GM04504 (cell line): ENCODE measurements at regions not wholly inside any gene's neighbourhood (a gene's known extent, or its start where the extent isn't known, plus 50 kb on each side); places are given as distances from the start of the nearest gene placed in this dataset.

Source experiments
- DNase-seq: peaks from one replicate; pipeline ENCODE4 v3.0.0-alpha.2; 2012; ENCODE audit warnings: low read depth

DNA sequence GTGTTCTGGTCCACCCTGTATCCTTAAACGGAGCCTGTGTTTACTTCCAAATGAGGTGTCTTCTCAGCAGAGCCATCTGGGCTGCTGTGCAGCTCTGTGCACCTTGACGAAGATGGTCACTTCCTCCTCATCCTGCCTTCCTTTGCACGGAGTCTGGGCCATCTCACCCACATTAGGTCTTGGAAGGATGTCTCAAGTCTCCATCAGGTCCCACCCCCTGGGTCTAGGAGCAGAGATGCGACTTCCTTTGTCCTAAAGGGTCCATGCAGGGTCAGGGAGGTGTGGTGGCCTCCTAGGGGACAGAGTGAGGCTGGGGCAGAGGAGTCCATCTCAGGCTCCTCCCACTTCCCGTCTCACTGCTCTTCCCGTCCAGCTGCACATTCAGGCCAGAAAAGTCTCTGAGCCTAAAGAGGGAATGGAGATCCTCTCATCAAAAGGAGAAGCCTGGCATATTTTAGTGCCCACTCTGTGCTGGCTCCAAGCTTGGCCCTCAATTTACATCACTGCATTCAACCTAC is 209.2 kb downstream of the MATN1 start:
- DNase-seq, result no peak

DNA sequence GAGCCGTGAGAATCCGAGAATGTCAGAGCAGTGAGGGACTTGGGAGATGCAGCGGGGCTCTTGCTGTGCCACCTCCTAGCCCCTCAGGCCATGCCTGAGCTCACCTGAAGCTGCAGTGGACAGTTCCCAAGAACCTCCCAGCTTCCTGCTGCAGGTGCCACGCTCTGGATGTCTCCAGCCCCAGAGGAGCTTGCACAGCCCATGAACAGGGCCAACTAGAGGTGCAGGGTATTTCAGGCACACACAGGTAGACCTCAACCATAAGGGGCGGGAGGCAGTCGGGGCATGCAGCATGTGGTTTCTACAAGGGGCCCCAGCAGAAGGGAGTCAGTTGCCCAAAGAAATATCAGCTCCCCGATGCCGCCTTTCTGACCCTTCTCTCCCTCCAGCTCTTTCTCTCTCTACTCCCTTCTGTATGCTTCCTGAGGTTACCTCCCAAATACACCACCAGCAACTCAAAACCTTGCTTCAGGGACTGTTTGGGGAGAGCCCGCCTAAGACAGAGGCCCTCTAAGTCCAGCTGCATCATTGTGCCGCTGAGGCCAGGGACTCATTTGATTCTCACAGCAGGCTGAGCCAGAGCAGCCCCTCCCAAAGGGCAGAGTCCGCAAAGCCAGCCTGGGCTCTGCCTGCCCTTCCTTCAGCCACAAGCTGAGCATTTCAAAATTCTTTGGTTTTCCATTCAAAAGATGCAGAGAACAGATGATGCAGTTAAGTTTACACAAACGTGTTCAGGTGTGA is 209.8 kb downstream of the MATN1 start:
- DNase-seq, result no peak

DNA sequence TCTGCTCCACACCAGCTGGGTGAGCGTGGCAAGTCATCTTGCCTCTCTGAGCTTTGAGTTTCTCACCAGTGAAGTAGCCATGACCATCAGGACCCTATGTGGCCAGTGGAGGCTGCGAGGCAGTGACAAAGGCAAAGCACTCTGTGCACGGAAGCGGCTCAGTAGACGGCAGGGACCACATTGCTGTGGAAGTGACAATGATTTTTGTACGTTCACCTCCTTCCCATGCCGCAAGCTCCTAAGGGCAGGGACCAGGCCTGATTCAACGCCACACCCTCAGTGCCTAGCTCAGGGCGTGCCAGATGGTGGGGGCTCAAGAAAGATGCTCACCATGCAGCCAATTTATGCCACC is 210.5 kb downstream of the MATN1 start:
- no peak for DNase-seq

DNA sequence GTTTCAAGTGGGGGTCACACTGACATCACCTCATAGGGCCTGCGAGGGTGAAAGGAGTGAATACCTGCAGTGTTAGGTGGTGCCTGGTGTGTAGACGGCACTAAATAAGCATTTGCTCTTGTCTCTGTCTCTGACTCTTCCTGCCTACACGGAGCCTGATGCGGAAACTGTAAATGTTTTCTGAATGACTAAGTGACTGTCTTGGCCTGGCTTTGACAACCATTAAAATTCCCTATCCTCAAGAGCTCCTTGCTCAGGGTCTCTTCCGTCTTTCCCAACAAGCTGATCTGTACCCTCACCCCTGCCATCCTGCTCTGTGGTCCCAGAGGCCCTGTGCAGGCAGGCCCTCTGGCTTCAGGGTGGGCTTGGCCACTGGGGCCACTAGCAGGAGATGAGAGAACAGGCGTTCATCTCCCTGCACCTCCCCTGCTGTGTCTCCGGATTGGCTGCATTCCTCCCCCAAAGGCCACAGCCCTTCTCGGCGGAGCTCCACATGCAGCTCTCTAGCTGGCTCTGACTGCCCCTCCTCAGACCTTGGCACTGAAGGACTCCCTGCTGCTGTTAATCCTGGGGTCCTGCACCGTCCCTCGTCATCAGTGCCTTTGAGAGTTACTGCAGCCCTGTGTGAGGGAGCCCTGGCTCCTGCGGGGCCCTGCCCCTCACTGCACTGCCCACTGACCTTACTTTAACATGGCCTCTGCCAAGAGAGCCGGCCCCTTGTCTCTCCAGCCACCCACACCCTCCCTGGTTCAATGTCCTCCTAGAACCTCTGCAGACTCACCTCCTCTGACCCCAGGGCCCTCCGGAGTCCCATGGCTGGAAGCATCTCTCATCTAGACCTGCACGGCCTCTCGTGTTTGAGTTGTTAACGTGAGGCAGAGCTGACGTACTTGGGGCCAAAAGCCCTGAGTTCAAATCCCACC is 211.1 kb downstream of the MATN1 start:
- DNase-seq, result peak; percentile 37

DNA sequence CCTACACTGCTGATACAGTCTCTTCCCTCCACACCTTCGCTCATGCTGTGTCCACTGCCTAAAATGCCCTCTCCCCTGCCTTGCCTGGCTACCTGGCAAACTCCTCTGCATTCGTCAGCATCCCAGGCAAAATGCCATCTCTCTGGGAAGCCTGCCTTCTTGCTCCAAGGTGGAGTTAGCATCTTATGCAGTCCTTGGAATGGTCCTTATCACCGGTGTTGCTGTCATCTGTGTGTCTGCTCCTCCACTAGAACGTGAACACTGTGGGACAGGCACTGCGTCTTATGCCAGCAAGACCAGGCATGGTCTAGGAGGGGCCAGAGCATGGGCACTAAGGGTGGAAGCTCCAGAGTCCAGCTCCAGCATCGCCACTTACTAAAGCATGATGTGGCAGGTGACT is 211.8 kb downstream of the MATN1 start:
- DNase-seq, result no peak

DNA sequence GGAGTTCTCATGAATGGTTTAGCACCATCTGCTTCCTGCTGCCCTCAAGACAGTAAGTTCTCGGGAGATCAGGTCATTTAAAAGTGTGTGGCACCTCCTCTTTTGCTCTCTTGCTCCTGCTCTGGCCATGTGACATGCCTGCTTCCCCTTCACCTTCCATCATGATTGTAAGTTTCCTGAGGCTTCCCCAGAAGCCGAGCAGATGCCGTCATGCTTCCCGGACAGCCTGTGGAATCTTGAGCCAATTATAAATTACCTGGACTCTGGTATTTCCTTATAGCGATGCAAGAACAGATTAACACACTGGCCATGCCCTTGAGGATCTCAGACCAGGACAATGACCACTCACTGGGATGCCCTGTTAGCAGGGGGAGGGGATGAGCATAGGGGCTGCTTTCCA is 212.3 kb downstream of the MATN1 start:
- DNase-seq, result no peak

DNA sequence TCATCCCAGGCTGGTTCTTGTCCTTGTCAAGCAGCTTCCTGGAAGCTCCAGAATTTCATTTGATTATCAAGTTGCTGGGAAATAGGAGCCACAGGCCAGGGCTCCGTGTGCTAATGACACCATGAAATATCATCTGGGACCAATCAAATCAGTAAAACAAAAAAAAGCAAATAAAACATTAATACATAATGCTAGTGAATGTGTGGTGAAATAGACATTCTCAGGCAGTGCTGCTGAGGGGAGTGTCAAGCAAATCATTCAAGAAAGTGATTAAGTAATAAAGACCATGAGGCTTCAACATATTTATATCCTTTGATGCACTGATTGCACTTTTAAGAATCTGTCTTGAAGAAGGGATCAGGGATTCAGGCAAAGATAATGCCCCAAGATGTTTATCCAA is 213.7 kb downstream of the MATN1 start:
- DNase-seq, result no peak

DNA sequence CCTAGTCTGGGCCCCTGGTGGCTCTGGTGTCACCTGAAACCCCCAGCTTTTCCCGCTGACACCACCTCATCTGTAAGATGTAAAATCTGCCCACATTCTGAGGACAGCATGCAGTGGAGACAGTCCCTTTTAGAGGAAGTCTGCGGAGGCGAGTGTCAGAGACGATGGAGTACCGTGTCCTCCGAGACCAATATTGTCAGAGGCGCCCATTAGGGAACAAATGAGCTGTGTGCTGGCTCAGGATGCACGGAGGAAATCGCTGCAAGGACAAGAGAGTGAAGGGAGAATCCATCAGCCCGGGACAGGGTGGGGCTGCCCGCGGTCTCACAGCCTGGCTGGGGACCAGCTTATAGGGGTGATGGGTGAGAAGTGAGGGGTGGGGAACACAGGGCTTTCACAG is 214.8 kb downstream of the MATN1 start:
- no peak for DNase-seq

DNA sequence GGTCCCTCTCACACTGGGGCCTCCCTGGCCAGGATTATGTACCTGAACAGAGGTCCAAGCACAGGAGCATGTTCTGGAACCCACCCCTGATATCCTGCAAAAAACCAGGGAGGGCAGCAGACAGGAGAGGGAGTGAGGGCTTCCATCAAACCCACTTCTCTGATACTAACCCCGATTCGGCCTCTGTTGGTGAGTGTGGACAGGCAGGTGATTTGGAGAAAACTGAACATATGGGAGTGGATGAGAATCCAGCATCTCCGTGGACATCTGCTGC is 215.3 kb downstream of the MATN1 start:
- DNase-seq, result no peak

DNA sequence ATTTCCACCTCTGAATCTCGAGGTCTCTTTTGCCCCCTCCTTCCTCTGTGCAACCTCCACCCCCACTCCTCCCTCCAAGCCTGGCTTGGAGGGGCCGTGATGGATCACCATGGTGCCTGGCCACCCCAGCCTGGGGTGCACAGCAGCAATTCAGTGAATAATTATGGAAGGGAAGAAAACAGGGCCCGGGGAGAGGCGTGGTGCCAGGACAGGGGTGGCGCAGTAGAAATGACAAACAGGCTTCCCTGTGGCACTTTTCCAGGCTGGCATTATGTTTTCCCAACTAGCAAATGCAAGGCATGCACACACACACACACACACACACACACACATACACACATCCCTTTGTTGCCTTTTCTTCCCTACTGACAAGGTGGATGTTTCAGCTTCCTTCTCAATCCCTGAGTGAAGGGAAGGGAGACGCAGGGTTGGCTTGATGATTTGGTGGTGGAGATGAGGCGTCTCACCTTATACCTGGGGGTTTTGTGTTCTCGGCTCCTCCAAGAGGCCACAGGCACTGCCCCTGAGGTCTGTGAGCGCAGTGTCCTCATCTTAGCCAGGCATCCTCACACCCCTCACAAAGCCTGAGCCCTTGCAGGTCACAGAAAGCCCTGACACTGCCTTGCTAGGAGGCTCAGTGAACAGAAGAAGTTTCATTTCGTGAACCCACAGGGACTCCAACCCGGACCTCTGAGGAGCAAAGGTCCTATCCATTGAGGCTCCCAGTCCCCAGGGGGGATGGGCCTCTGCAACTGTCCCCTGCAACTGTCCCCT is 215.8 kb downstream of the MATN1 start:
- no peak for DNase-seq

DNA sequence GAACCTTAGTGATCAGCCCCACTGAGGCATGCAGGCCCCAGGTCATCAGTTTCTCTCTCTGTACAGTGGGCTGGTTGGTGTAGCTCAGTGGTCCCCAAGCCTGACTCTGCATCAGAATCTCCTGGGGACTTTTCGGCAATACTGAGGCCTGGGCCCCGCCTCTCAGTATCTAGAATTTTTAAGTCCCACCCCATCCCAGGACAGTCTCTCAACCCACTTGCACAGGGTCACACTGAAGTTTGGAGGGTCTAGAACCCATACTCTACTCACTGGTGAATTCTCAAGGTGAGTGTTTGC is 216.4 kb downstream of the MATN1 start:
- DNase-seq, result no peak

DNA sequence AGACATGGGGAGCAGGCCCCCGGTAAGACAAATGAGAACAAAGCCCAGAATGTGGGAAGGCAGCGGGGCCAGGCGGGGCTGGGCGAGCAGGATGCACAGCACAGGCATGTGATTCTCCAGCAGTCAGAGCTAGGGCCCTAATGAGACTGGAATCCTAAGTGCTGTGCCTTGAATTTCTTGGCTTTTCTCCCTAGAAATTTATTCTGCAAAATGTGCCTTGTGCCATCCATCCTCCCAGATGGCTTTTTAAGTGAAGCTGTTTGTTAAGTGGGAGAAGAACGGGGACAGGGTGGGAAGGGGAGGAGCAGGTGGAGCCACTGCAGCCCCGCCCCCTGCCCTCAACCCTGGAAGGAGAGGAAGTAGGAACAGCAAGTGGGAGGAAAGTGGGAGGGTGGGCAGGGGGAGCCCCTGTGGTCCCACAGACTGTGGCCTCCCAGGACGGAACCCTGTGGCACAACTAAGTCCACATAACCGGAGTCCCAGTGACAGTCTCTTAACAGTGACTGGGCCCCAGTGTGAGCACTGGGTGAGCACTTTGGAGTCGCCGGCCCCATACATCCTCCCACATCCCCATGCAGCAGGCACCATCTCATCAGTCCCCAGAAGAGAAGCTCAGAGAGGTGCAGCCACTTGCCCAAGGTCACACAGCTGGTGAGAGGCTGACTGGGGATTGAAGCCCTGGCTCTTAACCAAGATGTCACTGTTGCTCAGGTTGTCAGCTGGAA is 216.9 kb downstream of the MATN1 start:
- no peak for DNase-seq

DNA sequence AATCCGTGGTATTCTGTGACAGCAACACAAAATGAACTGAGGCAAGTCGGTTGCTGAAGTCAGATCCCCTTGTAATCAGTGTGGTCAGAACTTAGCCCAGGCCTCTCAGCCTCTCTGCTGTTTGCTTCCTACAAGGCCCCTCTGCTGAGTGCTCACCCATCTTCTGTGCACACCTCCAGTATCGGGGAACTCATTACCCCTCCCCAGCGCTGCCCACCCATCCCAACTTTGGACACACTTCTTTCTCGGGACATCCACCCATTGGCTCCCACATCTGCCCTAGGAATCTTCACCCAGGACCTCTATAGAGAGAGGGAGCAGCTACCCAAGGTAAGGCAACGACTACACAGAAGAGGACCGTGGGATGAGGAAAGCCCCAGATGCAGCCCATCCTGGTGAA is 217.5 kb downstream of the MATN1 start:
- no peak for DNase-seq

DNA sequence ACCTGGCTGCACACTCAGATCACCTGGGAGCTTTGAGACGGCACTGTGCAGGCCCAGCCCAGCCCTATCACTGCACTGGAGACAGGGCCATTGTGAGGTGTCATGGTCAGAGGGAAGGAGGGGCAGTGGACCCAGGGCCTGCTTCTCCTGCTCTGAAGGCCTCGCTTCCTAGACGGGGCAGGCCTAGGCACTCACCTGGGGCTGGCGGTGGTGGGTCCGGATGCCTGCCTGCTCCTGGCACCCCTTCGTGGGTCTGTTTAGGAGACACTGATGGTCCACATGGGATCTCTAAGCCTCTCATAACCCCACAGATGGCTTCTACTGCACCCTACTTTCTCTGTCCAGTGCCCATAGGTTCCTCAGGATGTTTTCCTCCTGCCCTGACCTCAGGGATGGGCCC is 230.9 kb downstream of the MATN1 start:
- no peak for DNase-seq

DNA sequence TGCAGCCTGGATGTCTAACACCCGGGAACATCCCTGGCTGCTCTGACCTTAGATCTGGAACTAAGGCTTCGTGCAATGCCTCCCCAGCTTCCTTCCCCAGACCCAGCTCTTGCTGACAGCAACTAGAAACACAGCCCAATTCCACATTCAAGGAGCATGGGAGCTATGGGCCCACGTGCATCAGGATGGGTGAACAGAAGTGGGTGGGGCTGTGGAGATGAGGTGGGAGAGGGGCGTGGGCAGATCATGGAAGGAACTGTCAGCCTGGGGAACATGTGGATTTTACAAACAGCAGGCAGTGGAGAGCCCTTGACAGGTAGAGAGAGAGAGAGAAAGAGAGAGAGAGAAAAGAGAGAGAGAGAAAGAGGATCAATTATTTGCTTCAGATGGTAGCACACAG is 231.6 kb downstream of the MATN1 start:
- no peak for DNase-seq

DNA sequence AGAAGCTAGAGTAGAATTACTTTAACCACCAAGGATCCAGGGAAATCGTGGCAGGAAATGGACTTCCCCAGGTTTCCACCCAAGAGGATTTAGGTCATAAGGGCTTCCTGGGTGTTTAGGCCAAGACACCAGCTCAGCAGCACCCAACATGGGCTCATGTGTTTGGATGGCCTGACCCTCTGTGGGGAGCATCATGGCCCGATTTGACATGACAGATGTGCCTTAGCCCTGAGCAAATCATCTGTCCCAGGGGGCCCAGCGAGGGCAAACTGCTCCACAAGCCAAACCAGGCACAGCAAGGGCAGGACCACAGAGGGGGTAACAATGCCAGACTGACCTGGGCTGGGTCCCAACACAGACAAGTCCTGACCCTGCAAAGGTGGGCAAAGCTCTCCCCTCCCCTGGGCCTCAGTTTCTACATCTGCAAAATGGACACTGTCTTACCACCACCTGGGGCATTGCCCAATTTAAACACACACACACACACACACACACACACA is 232.8 kb downstream of the MATN1 start:
- no peak for DNase-seq

DNA sequence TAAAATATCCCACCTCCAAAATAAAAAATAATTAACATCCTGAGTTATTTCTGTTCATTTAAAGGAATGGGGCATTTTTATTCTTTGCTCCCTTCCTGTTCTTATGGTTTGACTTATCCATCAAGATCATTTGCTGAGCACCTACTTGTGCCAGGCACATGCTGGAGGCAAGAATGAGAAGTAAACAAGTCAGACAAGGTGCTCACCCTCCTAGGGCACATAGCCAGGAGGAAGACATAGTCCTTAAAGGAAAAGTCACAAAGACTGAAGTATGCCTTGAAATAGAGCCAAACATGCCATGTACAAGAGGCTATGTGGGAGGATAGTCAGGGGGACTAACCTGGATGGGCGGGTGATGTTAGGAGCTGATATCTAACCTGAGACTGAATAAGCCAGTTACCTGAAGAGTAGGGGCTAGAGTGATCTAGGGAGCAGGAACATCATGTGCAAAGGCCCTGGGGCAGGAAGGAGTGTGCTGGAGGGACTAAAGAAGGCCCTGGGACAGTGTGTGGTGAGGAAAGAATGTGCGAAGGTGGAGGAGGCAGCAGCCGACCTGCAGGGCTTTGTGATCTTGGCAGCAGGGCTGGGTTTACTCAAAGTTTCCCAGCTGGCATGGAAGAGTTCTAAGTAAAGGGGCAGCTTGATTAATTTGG is 233.5 kb downstream of the MATN1 start:
- DNase-seq, result no peak

DNA sequence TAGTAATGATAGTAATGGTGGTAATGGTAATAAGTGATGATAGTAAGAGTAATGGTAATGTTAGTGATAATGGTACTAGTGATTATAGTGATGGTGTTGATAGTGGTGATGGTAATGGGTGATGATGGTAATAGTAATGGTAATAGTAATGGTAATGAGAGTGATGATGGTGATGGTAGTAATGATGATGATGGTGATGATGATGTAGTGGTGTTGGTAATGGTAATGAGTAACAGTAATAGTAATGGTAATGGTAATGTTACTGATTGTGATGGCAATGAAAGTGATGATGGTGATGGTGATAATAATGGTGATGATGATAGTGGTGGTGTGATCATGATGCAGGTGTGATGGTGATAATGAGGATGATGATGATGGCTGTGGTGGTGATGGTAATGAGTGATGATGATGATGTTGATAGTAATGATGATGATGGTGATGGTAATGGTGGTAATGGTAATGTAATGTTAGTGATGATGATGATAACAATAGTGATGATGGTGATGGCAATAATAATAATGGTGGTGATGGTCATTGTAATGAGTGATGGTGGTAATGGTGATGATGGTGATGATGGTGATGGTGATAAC is 235.0 kb downstream of the MATN1 start:
- no peak for DNase-seq

DNA sequence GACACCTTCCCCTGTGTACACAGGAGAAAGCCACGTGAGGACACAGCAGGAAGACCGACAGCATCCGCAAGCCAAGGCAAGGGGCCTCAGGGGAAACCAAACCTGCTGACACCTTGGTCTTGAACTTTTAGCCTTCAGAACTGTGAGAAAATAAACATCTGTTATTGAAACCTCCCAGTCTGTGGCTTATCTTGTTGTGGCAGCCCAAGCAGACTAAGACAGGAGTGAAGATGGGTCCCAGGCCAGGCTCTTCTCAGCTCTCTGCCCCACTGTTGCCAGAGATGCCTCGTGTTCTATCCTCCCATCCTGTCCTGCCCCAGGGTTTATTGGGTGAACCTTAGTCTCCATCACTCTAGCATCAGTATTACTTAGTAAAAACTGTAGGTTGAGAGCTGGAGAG is 236.3 kb downstream of the MATN1 start:
- DNase-seq, result no peak

DNA sequence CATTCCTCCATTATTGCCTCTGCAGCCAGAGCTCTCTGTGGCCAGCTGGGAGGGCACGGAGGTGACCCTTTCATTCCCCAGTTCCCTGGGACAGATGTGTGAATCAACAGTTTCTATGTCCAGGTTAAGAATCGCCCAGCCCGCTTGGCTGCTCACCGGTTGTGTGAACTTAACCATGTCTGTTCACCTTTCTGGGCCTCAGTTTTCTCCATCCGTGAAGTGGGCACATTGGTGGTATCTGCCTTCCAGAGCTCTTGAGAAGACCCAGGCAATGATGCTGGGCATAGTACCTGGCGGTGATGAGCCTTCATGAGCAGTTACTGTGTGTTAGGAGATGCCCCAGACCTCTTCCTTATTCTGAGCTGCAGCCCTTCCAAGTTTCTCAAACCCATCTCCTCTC is 238.3 kb downstream of the MATN1 start:
- no peak for DNase-seq

DNA sequence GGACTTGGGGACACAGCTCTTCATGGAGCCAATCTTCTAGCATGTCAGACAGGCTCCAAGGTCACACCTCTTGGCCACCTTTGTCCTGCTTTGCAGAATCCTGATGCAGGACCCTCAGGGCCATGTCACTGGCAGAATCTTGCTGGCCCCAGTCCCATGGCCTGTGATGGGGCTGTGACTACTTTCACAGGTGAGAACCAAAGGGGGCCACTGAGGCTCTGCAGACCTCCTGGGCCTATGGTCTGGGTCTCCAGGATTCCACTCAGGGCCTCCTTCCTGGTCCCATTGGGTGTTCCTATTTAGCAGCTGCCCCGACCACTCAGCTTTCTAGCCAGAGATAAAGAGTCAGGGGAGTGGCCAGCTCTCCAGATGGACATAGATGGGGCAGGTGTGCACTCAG is 238.7 kb downstream of the MATN1 start:
- no peak for DNase-seq
